Fibroblast of villous mesenchyme (primary cell): ENCODE measurements at regions not wholly inside any gene's neighbourhood (a gene's known extent, or its start where the extent isn't known, plus 50 kb on each side); places are given as distances from the start of the nearest gene placed in this dataset.

Experiments
- DNase-seq: peaks from one replicate; pipeline ENCODE4 v3.0.0-alpha.2; 2010; ENCODE audit warnings: low read depth
- H3K4me3 ChIP-seq: 2 replicates; pipeline ENCODE4 v1.5.1; 2011; ENCODE audit warnings: low read depth, mild to moderate bottlenecking, low read length
- CTCF ChIP-seq: IDR thresholded peaks from 2 replicates; pipeline ENCODE4 v1.5.1; 2012; ENCODE audit warnings: low read depth, mild to moderate bottlenecking, low read length; ENCODE audit not compliant: insufficient read depth

GRCh38 chr15:29473621-29474105 lies 204.0 kb upstream of the NSMCE3 start:
- H3K4me3 ChIP-seq = no peak overlapping the region
- no peak for DNase-seq
- no peak for TF ChIP-seq CTCF

GRCh38 chr15:29472901-29473445 lies 203.4 kb upstream of the NSMCE3 start:
- TF ChIP-seq CTCF = no peak
- no peak overlapping the region for H3K4me3 ChIP-seq
- DNase-seq = no peak

DNA sequence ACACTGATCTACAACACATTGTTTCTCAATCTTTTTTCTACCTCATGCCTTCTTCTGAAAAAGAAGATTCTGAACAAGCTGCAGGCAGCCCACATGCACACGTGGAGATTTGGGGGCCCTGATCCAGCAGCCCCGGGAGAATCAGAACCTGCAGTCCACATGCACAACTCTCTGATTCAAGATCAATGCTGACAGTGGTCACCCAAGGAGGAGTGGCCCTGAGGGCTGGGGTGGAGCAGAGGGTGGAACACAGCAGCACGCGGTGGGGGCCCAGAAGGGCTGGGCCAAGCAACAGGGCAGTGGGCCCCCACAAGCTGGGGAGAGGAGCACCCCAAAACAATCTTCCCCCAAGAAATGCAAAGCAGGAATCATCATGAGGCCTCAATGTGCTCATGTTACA lies 202.1 kb upstream of the NSMCE3 start:
- no peak for DNase-seq
- H3K4me3 ChIP-seq = no peak overlapping the region
- no peak for TF ChIP-seq CTCF

GRCh38 chr15:29471306-29471705 lies 201.7 kb upstream of the NSMCE3 start:
- no peak for DNase-seq
- TF ChIP-seq CTCF = no peak
- no peak overlapping the region for H3K4me3 ChIP-seq

GRCh38 chr15:29470794-29471193 lies 201.2 kb upstream of the NSMCE3 start:
- TF ChIP-seq CTCF = no peak
- no peak for DNase-seq
- no peak overlapping the region for H3K4me3 ChIP-seq

GRCh38 chr15:29470311-29470710 lies 200.7 kb upstream of the NSMCE3 start:
- H3K4me3 ChIP-seq = no peak overlapping the region
- no peak for TF ChIP-seq CTCF
- DNase-seq = no peak

- no peak overlapping the region for H3K4me3 ChIP-seq
- no peak for TF ChIP-seq CTCF
- no peak for DNase-seq
Measured at GRCh38 chr15:29468899-29469298, 199.3 kb upstream of the NSMCE3 start.
